WTC11 (cell line): ENCODE measurements at regions not wholly inside any gene's neighbourhood (a gene's known extent, or its start where the extent isn't known, plus 50 kb on each side); places are given as distances from the start of the nearest gene placed in this dataset.

Source experiments
- ATAC-seq: fragments of 200-7000 bp; cut with Tn5 transposase; 2 replicates; pipeline ENCODE4 v1.10.0; 2021; ENCODE audit warnings: mild to moderate bottlenecking, moderate library complexity
- CTCF ChIA-PET: fragments of 300-600 bp; sonication (Branson Sonifier 250); formaldehyde crosslinking; loops from one replicate; lab custom pipeline; 2021; ENCODE audit warnings: antibody characterized with exemption; lab: Charles Lee
- POLR2A ChIA-PET: fragments of 350-600 bp; sonication (Branson Sonifier 250); formaldehyde crosslinking; loops from one replicate; lab custom pipeline; 2021; ENCODE audit warnings: antibody characterized with exemption; lab: Charles Lee
- DNase-seq: peaks from one replicate; pipeline ENCODE4 v3.0.0; 2021; ENCODE audit warnings: low spot score
- H3K27ac Mint-ChIP-seq: 2 replicates; pipeline ENCODE4 v1.8.0; 2021; ENCODE audit warnings: mixed read lengths
- H3K27me3 Mint-ChIP-seq: 2 replicates; pipeline ENCODE4 v1.8.0; 2021; ENCODE audit warnings: low read depth, mild to moderate bottlenecking, moderate library complexity, mixed read lengths
- H3K36me3 Mint-ChIP-seq: 2 replicates; pipeline ENCODE4 v1.8.0; 2021; ENCODE audit warnings: mixed read lengths
- H3K4me1 Mint-ChIP-seq: 2 replicates; pipeline ENCODE4 v1.8.0; 2022; ENCODE audit warnings: mixed read lengths
- H3K4me3 Mint-ChIP-seq: 2 replicates; pipeline ENCODE4 v1.8.0; 2021; ENCODE audit warnings: mild to moderate bottlenecking, moderate library complexity, mixed read lengths
- H3K9me3 Mint-ChIP-seq: 2 replicates; pipeline ENCODE4 v1.8.0; 2021; ENCODE audit warnings: mixed read lengths
- CBFB ChIP-seq: sonication (generic); formaldehyde crosslinking; IDR thresholded peaks from 2 replicates; pipeline ENCODE4 v1.8.1; 2022; ENCODE audit warnings: mild to moderate bottlenecking, low read depth, missing genetic modification reagents
- CREM ChIP-seq: sonication (generic); formaldehyde crosslinking; IDR thresholded peaks from 2 replicates; pipeline ENCODE4 v1.8.1; 2022; ENCODE audit warnings: mild to moderate bottlenecking, missing genetic modification reagents, moderate library complexity
- ETV6 ChIP-seq: sonication (generic); formaldehyde crosslinking; IDR thresholded peaks from 2 replicates; pipeline ENCODE4 v1.8.1; 2022; ENCODE audit warnings: mild to moderate bottlenecking, missing genetic modification reagents
- MYBL2 ChIP-seq: sonication (generic); formaldehyde crosslinking; IDR thresholded peaks from 2 replicates; pipeline ENCODE4 v1.8.1; 2023; ENCODE audit warnings: mild to moderate bottlenecking, moderate library complexity, missing genetic modification reagents
- NR2C2 ChIP-seq: sonication (generic); formaldehyde crosslinking; IDR thresholded peaks from 2 replicates; pipeline ENCODE4 v1.8.0; 2022; ENCODE audit warnings: mild to moderate bottlenecking, missing genetic modification reagents
- PRRX2 ChIP-seq: fragments of 250-450 bp; sonication (Bioruptor Pico); IDR thresholded peaks from 2 replicates; pipeline ENCODE4 v1.8.0; 2021; ENCODE audit warnings: mild to moderate bottlenecking
- SMAD3 ChIP-seq: sonication (generic); formaldehyde crosslinking; IDR thresholded peaks from 2 replicates; pipeline ENCODE4 v1.8.0; 2022; ENCODE audit warnings: missing genetic modification reagents, mild to moderate bottlenecking, borderline replicate concordance
- STAT6 ChIP-seq: sonication (generic); formaldehyde crosslinking; conservative IDR thresholded peaks from 2 replicates; pipeline ENCODE4 v1.8.1; 2023; ENCODE audit warnings: mild to moderate bottlenecking, low read depth, missing genetic modification reagents, moderate library complexity
- ZNF423 ChIP-seq: fragments of 250-450 bp; sonication (Bioruptor Pico); IDR thresholded peaks from 2 replicates; pipeline ENCODE4 v2.1.2; 2022; ENCODE audit warnings: mild to moderate bottlenecking, moderate library complexity
- TF ChIP-seq, protein P1 (sequence below): sonication (generic); formaldehyde crosslinking; IDR thresholded peaks from 2 replicates; pipeline ENCODE4 v1.8.0; 2022; ENCODE audit warnings: missing genetic modification reagents
- TF ChIP-seq, protein P2 (sequence below): sonication (generic); formaldehyde crosslinking; IDR thresholded peaks from 2 replicates; pipeline ENCODE4 v1.8.1; 2022; ENCODE audit warnings: mild to moderate bottlenecking, missing genetic modification reagents, moderate library complexity, borderline replicate concordance
- TF ChIP-seq, protein P3 (sequence below): sonication (generic); formaldehyde crosslinking; IDR thresholded peaks from 2 replicates; pipeline ENCODE4 v1.8.1; 2023; ENCODE audit warnings: mild to moderate bottlenecking, missing genetic modification reagents

DNA sequence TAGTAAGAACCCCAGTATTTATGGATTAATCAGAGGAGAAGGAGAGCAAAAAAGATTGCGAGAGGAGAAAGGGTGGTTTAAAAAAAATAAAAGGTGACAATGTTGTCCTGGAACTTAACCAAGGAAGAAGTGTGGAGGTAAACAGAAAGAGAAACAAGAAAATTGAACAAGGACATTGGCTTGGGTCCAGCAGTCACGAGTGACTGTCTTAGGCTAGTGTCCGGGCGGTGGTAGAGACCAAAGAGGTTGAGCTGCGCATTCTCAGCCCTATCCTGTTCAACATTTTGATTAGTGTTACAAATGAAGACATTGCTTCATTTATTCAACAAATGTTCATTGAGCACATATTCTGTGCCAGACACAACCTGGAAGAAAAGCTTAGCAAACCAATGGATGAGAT is 329.9 kb downstream of the FGFR2 start (continued):
- no peak for TF ChIP-seq ZNF423 (CRISPR knock-in tag)
- TF ChIP-seq, protein P1, sequence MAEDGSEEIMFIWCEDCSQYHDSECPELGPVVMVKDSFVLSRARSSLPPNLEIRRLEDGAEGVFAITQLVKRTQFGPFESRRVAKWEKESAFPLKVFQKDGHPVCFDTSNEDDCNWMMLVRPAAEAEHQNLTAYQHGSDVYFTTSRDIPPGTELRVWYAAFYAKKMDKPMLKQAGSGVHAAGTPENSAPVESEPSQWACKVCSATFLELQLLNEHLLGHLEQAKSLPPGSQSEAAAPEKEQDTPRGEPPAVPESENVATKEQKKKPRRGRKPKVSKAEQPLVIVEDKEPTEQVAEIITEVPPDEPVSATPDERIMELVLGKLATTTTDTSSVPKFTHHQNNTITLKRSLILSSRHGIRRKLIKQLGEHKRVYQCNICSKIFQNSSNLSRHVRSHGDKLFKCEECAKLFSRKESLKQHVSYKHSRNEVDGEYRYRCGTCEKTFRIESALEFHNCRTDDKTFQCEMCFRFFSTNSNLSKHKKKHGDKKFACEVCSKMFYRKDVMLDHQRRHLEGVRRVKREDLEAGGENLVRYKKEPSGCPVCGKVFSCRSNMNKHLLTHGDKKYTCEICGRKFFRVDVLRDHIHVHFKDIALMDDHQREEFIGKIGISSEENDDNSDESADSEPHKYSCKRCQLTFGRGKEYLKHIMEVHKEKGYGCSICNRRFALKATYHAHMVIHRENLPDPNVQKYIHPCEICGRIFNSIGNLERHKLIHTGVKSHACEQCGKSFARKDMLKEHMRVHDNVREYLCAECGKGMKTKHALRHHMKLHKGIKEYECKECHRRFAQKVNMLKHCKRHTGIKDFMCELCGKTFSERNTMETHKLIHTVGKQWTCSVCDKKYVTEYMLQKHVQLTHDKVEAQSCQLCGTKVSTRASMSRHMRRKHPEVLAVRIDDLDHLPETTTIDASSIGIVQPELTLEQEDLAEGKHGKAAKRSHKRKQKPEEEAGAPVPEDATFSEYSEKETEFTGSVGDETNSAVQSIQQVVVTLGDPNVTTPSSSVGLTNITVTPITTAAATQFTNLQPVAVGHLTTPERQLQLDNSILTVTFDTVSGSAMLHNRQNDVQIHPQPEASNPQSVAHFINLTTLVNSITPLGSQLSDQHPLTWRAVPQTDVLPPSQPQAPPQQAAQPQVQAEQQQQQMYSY (CRISPR knock-in tag) = no peak
- TF ChIP-seq CREM = no peak

- POLR2A ChIA-PET = no interaction called here
- no peak overlapping the region for H3K27ac Mint-ChIP-seq
- CTCF ChIA-PET = interaction anchor here (1.1 kb wide), 1 partner anchor 14 kb away, joined by 4 read pairs; no protein-coding TSS in a partner anchor
- no peak for TF ChIP-seq MYBL2 (CRISPR knock-in tag)
- TF ChIP-seq NR2C2 (CRISPR knock-in tag) = no peak
- TF ChIP-seq STAT6 (CRISPR knock-in tag) = no peak
- no peak for TF ChIP-seq ETV6 (CRISPR knock-in tag)
- TF ChIP-seq, protein P2, sequence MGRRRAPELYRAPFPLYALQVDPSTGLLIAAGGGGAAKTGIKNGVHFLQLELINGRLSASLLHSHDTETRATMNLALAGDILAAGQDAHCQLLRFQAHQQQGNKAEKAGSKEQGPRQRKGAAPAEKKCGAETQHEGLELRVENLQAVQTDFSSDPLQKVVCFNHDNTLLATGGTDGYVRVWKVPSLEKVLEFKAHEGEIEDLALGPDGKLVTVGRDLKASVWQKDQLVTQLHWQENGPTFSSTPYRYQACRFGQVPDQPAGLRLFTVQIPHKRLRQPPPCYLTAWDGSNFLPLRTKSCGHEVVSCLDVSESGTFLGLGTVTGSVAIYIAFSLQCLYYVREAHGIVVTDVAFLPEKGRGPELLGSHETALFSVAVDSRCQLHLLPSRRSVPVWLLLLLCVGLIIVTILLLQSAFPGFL (CRISPR knock-in tag) = no peak
- TF ChIP-seq, protein P3, sequence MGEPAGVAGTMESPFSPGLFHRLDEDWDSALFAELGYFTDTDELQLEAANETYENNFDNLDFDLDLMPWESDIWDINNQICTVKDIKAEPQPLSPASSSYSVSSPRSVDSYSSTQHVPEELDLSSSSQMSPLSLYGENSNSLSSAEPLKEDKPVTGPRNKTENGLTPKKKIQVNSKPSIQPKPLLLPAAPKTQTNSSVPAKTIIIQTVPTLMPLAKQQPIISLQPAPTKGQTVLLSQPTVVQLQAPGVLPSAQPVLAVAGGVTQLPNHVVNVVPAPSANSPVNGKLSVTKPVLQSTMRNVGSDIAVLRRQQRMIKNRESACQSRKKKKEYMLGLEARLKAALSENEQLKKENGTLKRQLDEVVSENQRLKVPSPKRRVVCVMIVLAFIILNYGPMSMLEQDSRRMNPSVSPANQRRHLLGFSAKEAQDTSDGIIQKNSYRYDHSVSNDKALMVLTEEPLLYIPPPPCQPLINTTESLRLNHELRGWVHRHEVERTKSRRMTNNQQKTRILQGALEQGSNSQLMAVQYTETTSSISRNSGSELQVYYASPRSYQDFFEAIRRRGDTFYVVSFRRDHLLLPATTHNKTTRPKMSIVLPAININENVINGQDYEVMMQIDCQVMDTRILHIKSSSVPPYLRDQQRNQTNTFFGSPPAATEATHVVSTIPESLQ (CRISPR knock-in tag) = no peak
- peaks cover under 1% of the 10 kb centered on the region for H3K4me1 Mint-ChIP-seq
- H3K36me3 Mint-ChIP-seq = no peaks in the 10 kb centered on the region
- ATAC-seq (no peak), DNase-seq (no peak)
- H3K4me3 Mint-ChIP-seq = no peak overlapping the region
- H3K9me3 Mint-ChIP-seq = 0 out of 2 replicates have a peak, but pooled peaks cover 6% of the 10 kb centered on the region
- no peaks in the 10 kb centered on the region for H3K27me3 Mint-ChIP-seq
Observed at GRCh38 chr10:121268863-121269432, 329.3 kb downstream of the FGFR2 start.

DNA sequence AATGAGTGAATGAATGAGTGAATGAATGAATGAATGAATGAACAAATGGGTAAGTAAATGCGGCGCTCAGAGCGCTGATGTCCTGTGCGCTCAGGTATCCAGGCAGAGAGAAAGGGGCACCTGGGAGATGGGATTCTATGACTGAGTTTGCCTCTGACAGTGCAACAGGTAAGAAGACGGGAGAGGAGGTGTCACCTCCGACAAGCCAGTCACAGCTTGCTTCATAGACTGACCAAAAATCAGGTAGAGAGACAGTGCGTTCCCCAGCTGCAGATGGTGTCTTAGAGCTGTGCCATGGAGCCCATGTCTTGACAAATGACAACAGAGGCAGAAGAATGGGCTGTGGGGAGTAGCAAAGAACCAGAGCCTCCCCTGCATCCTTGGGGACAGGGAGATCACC is 327.3 kb downstream of the FGFR2 start:
- Mint-ChIP-seq H3K36me3 (no peaks in the 10 kb centered on the region), H3K4me1 (no peaks in the 10 kb centered on the region)
- POLR2A ChIA-PET = no interaction called here
- TF ChIP-seq SMAD3 (CRISPR knock-in tag) (no peak), PRRX2 (CRISPR knock-in tag) (no peak), CBFB (CRISPR knock-in tag) (no peak)
- TF ChIP-seq, all 79 proteins: peak for 0
- Mint-ChIP-seq H3K27me3 (no peaks in the 10 kb centered on the region), H3K4me3 (no peak overlapping the region), H3K27ac (no peak overlapping the region), H3K9me3 (0 out of 2 replicates have a peak, but pooled peaks cover 6% of the 10 kb centered on the region)
- CTCF ChIA-PET = interaction anchor here (1.1 kb wide), 1 partner anchor 338 kb away, joined by 3 read pairs; no protein-coding TSS in a partner anchor
- ATAC-seq = no peak
- no peak for DNase-seq
